ENCODE measurements at regions not wholly inside any gene's neighbourhood (a gene's known extent, or its start where the extent isn't known, plus 50 kb on each side); places are given as distances from the start of the nearest gene placed in this dataset.
"Not testable (repeated sequence)": the region's sequence is repeated elsewhere in the genome, so short reads cannot be mapped to it uniquely, and the experiment has no call there.

GRCh38 chr19:14289810-14290209 is 83.8 kb upstream of the ADGRL1 start:
- TF ChIP-seq CTCF (IDR thresholded peaks at IDR 0.05 in 4 of 5, conservative IDR thresholded peaks at IDR 0.05 in 1 of 5); POLR2A (IDR thresholded peaks at IDR 0.05): not testable (repeated sequence)
